ENCODE measurements at regions not wholly inside any gene's neighbourhood (a gene's known extent, or its start where the extent isn't known, plus 50 kb on each side); places are given as distances from the start of the nearest gene placed in this dataset.

DNA sequence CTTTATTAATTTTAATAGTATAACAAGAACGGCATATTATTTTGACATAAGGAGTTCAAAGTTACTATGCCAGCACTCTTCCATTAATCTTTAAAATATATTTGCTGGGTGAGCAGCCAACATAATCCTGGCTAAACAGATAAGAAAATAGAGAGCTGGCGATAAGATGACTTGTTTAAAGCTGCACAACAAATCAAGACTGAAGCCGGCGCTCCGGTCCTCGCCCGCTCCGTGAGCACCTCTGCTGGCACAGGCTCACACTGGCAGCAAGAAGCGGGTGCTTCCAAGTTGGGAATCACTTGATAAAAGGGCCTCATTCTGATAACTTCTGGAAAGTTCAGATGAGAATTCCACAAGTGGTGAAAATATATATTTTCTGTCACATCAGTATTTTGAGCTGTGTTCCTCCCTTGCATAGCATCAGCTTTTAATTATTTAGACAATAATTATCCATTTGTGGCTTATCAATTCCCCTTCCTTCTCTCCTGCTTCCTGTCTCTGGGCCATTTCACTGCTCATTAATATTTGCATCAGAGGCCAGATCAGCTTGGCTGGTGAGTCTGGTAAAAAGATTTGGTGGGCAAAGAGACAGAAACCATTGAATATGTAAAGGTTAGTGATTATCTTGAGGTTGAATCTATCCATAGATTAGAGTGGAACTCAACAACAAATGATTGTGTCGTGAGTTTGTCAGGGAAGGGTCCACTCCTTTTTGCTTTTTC is 205.3 kb downstream of the MZT1 start:
- intact Hi-C loops (cut with micrococcal nuclease; ENCODE audit: unreplicated experiment) = no loop called here
- no peak for DNase-seq (ENCODE audit: low read depth, low spot score)
- BruUV-seq (replicated peaks) = no TSS peak
- Histone ChIP-seq H3K9ac (ENCODE audit: control insufficient read depth, insufficient read depth, low read length) (no peak overlapping the region), H3K79me2 (ENCODE audit: control insufficient read depth, insufficient read depth, low read length) (no peaks in the 10 kb centered on the region), H3K36me3 (ENCODE audit: control insufficient read depth in 2 of 2, insufficient read depth in 2 of 2, low read length in 1 of 2) (no peaks in the 10 kb centered on the region), H3K27me3 (replicated peaks in 1 of 2; ENCODE audit: control insufficient read depth in 2 of 2, insufficient read depth in 2 of 2, low read length in 1 of 2) (no peaks in the 10 kb centered on the region), H2AFZ (ENCODE audit: control insufficient read depth, low read depth, low read length) (no peak overlapping the region), H4K20me1 (ENCODE audit: control insufficient read depth, insufficient read depth) (no peaks in the 10 kb centered on the region), H3K9me3 (replicated peaks; ENCODE audit: control insufficient read depth, insufficient read depth, low read length) (no peaks in the 10 kb centered on the region), H3K4me3 (no peak overlapping the region), H3K4me2 (ENCODE audit: control insufficient read depth, insufficient read depth) (no peak overlapping the region), H3K4me1 (ENCODE audit: control insufficient read depth, insufficient read depth, low read length) (no peaks in the 10 kb centered on the region), H3K27ac (ENCODE audit: control insufficient read depth, insufficient read depth) (no peak overlapping the region)
- ChIA-PET CTCF (interaction anchor here (0.6 to 1.1 kb wide), 2 partner anchors 9 to 512 kb away, joined by 3 to 5 read pairs; no protein-coding TSS in a partner anchor), RAD21 (ENCODE audit: unreplicated experiment) (no interaction called here), POLR2A (no interaction called here), SMC1A (ENCODE audit: uncharacterized antibody, unreplicated experiment) (no interaction called here)
- in situ Hi-C loops (cut with MboI) = no loop called here
- ATAC-seq = no peak
- TF ChIP-seq POLR2AphosphoS2 (IDR thresholded peaks at IDR 0.05; ENCODE audit: low read depth, low read length) (no peak), CHD4 (IDR thresholded peaks at IDR 0.05) (no peak), CBFB (IDR thresholded peaks at IDR 0.05; ENCODE audit: low read depth) (no peak), CHD1 (IDR thresholded peaks at IDR 0.05; ENCODE audit: low read depth, low read length) (no peak), SIN3A (IDR thresholded peaks at IDR 0.05; ENCODE audit: low read depth, low read length) (no peak), ETV6 (conservative IDR thresholded peaks at IDR 0.05 in 1 of 2, IDR thresholded peaks at IDR 0.05 in 1 of 2; ENCODE audit: borderline replicate concordance in 1 of 2, low read depth in 1 of 2) (no peak), ZNF24 (IDR thresholded peaks at IDR 0.05) (no peak), ZNF274 (IDR thresholded peaks at IDR 0.05; ENCODE audit: insufficient read depth, insufficient read length) (no peak), BHLHE40 (IDR thresholded peaks at IDR 0.05; ENCODE audit: borderline replicate concordance in 1 of 2, low read depth in 2 of 2, low read length in 1 of 2) (no peak), ASH2L (IDR thresholded peaks at IDR 0.05; ENCODE audit: borderline replicate concordance, low read depth) (no peak), EED (IDR thresholded peaks at IDR 0.05; ENCODE audit: low read depth) (no peak), SREBF2 (IDR thresholded peaks at IDR 0.05; ENCODE audit: low read length) (no peak)
- TF ChIP-seq, protein P1, sequence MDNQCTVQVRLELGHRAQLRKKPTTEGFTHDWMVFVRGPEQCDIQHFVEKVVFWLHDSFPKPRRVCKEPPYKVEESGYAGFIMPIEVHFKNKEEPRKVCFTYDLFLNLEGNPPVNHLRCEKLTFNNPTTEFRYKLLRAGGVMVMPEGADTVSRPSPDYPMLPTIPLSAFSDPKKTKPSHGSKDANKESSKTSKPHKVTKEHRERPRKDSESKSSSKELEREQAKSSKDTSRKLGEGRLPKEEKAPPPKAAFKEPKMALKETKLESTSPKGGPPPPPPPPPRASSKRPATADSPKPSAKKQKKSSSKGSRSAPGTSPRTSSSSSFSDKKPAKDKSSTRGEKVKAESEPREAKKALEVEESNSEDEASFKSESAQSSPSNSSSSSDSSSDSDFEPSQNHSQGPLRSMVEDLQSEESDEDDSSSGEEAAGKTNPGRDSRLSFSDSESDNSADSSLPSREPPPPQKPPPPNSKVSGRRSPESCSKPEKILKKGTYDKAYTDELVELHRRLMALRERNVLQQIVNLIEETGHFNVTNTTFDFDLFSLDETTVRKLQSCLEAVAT (IDR thresholded peaks at IDR 0.05) = no peak
- no peak for FAIRE-seq
- WGBS (ENCODE audit: insufficient coverage, insufficient replicate concordance, low lambda C conversion rate, missing lambda C conversion rate) = 47% methylated on average over 10 of the region's 10 CpGs
